ENCODE measurements at regions not wholly inside any gene's neighbourhood (a gene's known extent, or its start where the extent isn't known, plus 50 kb on each side); places are given as distances from the start of the nearest gene placed in this dataset.

- CTCF ChIA-PET = no interaction called here
- H3K4me1 Mint-ChIP-seq (ENCODE audit: low read depth) = peaks cover 26% of the 10 kb centered on the region
- DNase-seq (no peak), ATAC-seq (ENCODE audit: poor library complexity) (no peak)
- peaks cover 46% of the 10 kb centered on the region for H3K4me1 ChIP-seq (ENCODE audit: insufficient read depth, low read length)
- H3K27ac Mint-ChIP-seq = peak overlapping the region; percentile 83
- H3K4me3 Mint-ChIP-seq = no peak overlapping the region
- intact Hi-C loops (cut with DNase I, micrococcal nuclease) = loop anchor here in 1 of 2 experiments (5.0 to 10.0 kb wide), 2 partner anchors 73 to 151 kb away; no protein-coding TSS in a partner anchor
- H3K27ac ChIP-seq (ENCODE audit: low read depth in 1 of 2, low read length in 2 of 2) = no peak overlapping the region
- POLR2A ChIA-PET = no interaction called here
- no peak overlapping the region for H3K4me3 ChIP-seq (ENCODE audit: low read length)
- H3K9me3 ChIP-seq (ENCODE audit: control insufficient read depth in 1 of 2, insufficient read depth in 1 of 2, low read length in 2 of 2) = no peaks in the 10 kb centered on the region
- H3K36me3 ChIP-seq (ENCODE audit: insufficient read depth, low read length) = peaks cover 35% of the 10 kb centered on the region
- TF ChIP-seq, protein P1, sequence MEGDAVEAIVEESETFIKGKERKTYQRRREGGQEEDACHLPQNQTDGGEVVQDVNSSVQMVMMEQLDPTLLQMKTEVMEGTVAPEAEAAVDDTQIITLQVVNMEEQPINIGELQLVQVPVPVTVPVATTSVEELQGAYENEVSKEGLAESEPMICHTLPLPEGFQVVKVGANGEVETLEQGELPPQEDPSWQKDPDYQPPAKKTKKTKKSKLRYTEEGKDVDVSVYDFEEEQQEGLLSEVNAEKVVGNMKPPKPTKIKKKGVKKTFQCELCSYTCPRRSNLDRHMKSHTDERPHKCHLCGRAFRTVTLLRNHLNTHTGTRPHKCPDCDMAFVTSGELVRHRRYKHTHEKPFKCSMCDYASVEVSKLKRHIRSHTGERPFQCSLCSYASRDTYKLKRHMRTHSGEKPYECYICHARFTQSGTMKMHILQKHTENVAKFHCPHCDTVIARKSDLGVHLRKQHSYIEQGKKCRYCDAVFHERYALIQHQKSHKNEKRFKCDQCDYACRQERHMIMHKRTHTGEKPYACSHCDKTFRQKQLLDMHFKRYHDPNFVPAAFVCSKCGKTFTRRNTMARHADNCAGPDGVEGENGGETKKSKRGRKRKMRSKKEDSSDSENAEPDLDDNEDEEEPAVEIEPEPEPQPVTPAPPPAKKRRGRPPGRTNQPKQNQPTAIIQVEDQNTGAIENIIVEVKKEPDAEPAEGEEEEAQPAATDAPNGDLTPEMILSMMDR (IDR thresholded peaks at IDR 0.05) = no peak
- H3K36me3 Mint-ChIP-seq (ENCODE audit: low read depth) = peaks cover 43% of the 10 kb centered on the region
- no peaks in the 10 kb centered on the region for H3K27me3 Mint-ChIP-seq
- H3K27me3 ChIP-seq (ENCODE audit: control insufficient read depth in 1 of 2, insufficient read depth in 2 of 2, low read length in 2 of 2) = no peaks in the 10 kb centered on the region
- H3K9me3 Mint-ChIP-seq = no peaks in the 10 kb centered on the region
These were observed 98.9 kb downstream of the RFLNA start for GRCh38 chr12:124393831-124394230.

- Mint-ChIP-seq H3K27me3 (no peaks in the 10 kb centered on the region), H3K27ac (peak overlapping the region; percentile 83), H3K36me3 (ENCODE audit: low read depth) (peaks cover 40% of the 10 kb centered on the region), H3K4me3 (no peak overlapping the region), H3K4me1 (ENCODE audit: low read depth) (peaks cover 26% of the 10 kb centered on the region), H3K9me3 (no peaks in the 10 kb centered on the region)
- Histone ChIP-seq H3K27ac (ENCODE audit: low read depth in 1 of 2, low read length in 2 of 2) (no peak overlapping the region), H3K4me3 (ENCODE audit: low read length) (no peak overlapping the region), H3K27me3 (ENCODE audit: control insufficient read depth in 1 of 2, insufficient read depth in 2 of 2, low read length in 2 of 2) (no peaks in the 10 kb centered on the region), H3K36me3 (ENCODE audit: insufficient read depth, low read length) (peaks cover 31% of the 10 kb centered on the region), H3K9me3 (ENCODE audit: control insufficient read depth in 1 of 2, insufficient read depth in 1 of 2, low read length in 2 of 2) (no peaks in the 10 kb centered on the region), H3K4me1 (ENCODE audit: insufficient read depth, low read length) (peaks cover 49% of the 10 kb centered on the region)
- POLR2A ChIA-PET = no interaction called here
- CTCF ChIA-PET = no interaction called here
- intact Hi-C loops (cut with DNase I, micrococcal nuclease) = loop anchor here in 1 of 2 experiments (5.0 to 10.0 kb wide), 2 partner anchors 74 to 151 kb away; no protein-coding TSS in a partner anchor
- TF ChIP-seq, protein P1 (IDR thresholded peaks at IDR 0.05) = no peak
- DNase-seq = no peak
- no peak for ATAC-seq (ENCODE audit: poor library complexity)
These were observed 98.5 kb downstream of the RFLNA start for GRCh38 chr12:124393414-124393790.

DNA sequence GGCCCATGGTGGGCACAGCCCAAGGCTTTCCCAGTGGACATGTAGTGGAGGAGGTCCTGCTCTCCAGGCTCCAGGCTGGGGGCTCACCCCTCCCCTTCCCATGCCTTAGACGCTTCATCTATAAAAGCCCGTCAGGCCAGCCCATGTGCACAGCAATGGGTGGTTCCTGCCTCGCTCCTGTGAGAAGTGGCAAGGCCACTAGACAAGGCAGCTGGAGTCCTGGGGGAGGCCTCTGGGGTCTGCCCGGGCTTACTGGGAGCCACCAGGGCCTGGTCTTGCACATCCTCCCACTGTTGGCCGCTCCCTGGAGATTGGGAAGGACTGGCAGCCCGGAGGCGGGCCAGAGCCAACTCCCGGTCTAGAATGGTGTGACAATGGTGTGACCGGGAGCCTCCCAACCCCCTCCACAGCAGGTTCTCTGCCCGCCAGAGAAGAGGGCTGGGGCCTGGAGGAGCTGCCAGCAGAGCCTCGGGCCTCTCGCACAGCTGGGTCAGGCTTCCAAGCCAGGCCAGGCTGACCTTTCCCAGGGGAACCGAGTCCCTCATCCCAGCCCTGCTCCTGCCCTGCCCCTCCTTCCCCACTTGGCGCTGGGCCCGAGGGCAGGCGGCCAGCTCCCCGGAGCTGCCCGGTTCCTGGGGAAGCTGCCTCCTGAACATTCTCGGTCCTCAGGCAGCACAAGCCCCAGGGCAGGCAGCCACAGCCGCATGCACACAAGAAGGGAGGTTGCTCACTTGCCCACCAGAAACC is 97.9 kb downstream of the RFLNA start:
- TF ChIP-seq, protein P1 (IDR thresholded peaks at IDR 0.05) = no peak
- Histone ChIP-seq H3K27ac (ENCODE audit: low read depth in 1 of 2, low read length in 2 of 2) (peak overlapping the region in 1 of 2 donors; percentile 26), H3K4me3 (ENCODE audit: low read length) (no peak overlapping the region), H3K36me3 (ENCODE audit: insufficient read depth, low read length) (peaks cover 27% of the 10 kb centered on the region), H3K9me3 (ENCODE audit: control insufficient read depth in 1 of 2, insufficient read depth in 1 of 2, low read length in 2 of 2) (no peaks in the 10 kb centered on the region), H3K4me1 (ENCODE audit: insufficient read depth, low read length) (peaks cover 54% of the 10 kb centered on the region), H3K27me3 (ENCODE audit: control insufficient read depth in 1 of 2, insufficient read depth in 2 of 2, low read length in 2 of 2) (no peaks in the 10 kb centered on the region)
- peaks cover 39% of the 10 kb centered on the region for H3K36me3 Mint-ChIP-seq (ENCODE audit: low read depth)
- DNase-seq (no peak), ATAC-seq (ENCODE audit: poor library complexity) (no peak)
- H3K27ac Mint-ChIP-seq = peak overlapping the region; percentile 86
- peaks cover 26% of the 10 kb centered on the region for H3K4me1 Mint-ChIP-seq (ENCODE audit: low read depth)
- H3K4me3 Mint-ChIP-seq = no peak overlapping the region
- H3K9me3 Mint-ChIP-seq = no peaks in the 10 kb centered on the region
- ChIA-PET CTCF (no interaction called here), POLR2A (no interaction called here)
- H3K27me3 Mint-ChIP-seq = no peaks in the 10 kb centered on the region
- intact Hi-C loops (cut with DNase I, micrococcal nuclease) = loop anchor here in 1 of 2 experiments (5.0 to 10.0 kb wide), 2 partner anchors 74 to 152 kb away; no protein-coding TSS in a partner anchor

Measured in CD4-positive, alpha-beta T cell (primary cell).